Left kidney (tissue), 1 donor: ENCODE measurements at regions not wholly inside any gene's neighbourhood (a gene's known extent, or its start where the extent isn't known, plus 50 kb on each side); places are given as distances from the start of the nearest gene placed in this dataset.

Source experiments
- DNase-seq: peaks from one replicate; pipeline ENCODE4 v3.0.0-alpha.2; 2013

DNA sequence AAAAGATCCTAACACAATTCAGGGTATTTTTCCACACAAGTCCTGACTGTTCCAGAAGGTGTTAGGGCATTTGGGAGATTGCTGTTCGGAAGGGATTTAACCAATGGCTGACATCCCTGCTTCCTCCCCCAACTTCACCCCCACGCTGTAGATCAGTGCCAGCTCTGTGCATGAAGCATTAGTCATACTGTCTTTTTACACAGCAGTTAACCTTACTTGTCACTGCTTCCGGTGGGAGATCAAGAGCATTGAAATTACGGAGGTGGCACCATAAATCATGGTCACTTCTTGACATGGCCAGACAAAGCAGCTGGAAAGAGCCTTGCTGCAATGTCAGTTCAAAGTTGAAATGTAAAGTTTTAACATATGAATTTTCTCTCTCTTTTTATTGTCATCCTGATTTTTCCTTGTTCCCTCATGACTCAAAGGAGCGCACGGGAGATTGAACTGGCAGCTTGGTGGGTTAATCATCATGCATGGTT, 70.2 kb downstream of the HRH4 start:
- peak; percentile 77 for DNase-seq

DNA sequence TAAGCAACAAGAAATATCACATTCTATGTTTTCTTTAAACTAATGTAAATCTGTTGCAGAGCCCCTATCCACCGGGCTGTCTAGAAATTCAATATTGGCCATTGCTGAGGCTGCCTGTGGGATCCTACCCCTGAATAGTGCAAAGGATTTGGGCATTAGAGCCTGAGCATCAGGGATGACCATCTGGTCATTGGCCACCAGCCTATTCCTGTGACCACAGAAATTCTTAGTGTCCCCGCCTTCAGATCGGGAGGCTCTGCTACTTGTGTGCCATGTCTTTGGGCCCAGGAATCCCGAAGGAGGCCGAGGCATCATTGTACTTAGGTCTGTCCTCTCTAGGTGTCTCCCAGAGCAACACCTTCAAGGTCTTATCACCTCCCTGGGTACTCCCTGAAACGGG, 73.8 kb downstream of the HRH4 start:
- DNase-seq: no peak

DNA sequence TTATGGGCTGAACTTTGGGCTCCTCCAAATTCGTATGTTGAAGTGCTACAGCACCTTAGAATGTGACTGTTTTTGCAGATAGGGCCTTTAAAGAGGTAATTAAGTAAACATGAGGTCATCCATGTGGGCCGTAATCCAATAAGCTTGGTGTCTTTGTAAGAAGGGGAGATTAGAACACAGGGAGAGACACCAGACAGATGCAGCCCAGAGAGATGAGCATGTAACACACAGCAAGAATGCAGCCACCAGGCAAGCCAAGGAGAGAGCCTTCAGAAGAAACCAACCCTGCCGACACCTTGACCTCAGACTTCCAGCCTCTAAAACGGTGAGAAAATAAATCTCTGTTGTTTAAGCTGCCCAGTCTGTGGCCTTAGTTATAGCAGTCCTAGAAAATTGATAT, 74.3 kb downstream of the HRH4 start:
- no peak for DNase-seq

DNA sequence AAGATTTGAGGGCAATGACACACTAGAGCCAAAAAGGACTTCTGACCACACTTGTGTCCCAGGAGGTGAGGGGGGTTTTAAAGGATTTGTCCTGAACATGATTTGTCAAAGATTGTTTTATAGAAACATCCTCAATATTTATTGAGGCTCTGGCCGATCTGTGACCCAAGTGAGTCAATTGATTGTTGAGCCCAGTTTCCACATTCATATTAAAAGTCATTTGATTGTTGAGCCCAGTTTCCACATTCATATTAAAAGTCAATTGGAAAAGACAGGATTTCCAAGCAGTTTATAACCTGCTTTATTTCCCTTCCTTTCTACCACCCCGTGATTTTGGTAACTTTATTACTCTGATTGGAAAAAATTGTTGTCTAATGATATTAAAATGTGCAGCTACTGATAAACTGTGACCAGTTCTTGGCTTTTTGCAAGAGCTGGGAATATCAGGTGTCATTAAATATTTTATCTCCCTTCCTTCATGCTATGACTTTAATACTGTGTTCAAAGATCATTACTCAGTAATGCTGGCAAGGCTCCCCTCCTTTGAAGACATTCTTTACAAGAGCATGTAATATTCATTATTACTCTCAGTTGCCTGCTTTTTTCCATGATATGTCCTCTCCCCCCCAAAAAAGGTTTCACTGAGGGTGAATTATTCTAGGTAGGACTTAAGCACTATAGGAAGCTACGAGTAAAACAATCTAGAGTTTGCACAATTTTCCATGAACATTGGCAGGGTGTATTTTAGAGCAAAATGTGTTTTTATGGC, 75.3 kb downstream of the HRH4 start:
- no peak for DNase-seq

DNA sequence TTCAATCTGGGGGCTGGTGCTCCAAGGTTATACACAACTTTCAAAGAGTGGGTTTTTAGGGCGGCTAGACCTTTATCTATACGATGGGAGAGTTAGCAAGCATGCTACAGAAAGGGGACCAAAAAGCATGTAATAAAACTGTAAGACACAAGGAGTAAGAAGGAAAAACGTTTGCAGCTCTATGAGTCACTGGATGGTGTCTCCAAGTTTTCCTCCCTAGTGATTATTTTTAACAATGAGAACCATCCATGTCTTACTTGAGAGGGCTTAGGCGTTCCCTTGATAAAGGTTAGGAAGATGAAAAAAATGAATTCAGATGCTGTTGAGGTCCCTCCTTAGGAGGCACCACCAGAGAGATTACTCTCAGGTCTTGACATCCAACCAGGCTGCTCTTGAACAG, 75.9 kb downstream of the HRH4 start:
- no peak for DNase-seq

DNA sequence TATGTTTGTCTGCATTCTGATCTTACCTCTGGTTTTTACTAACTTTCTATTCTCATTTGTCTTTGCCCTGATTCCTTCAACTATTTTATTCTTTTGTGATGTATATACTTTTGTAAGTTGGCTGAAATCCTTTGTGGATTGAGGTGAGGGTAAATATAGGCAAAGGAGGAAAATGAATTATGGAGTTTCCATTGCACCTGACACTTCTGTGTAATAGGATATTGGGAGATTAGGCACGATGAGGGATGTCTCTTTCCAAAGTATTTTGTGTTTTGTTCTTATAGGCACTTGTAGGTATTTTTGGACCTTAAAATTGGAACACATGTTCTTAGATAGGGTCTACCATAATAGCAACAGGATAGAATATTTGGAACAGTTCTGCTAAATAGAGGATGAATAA, 76.4 kb downstream of the HRH4 start:
- DNase-seq: no peak

DNA sequence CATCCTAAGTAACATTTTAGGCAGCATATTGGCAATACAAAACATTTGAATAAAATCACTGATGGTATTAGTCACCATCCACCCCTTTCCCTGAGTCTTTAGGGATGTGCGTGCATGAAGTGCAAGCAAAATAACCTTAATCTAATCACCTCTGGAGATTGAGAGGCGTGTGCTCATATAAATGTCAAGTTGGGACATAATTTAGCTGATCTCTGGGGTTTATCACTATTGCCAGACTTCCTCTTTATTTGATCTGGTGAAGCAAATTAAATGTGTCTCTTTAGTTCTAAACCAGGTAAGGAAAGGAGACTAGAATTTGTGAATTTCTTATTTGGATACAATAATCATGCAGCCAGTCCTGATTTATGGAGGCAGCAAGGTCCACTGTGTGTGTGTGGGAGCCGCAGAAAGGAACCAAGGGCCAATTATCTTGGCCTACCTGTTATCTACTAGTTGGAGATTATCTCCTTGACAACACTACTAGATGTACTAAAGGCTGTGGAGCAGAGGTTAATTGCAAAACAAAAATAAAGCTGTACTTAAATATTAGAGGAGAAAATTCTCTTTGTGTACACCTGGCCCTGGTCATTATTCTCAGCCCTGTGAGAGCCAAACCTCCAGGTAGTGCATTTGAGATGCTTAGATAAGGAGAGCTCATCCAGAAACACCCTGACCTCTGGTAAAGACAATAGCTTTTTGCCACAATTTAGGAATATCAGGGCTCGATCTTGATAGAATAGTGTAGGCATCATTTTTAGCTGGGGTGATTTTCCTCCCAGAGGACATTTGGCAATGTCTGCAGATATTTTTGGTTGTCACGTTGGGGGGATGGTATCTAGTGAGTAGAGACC, 78.2 kb downstream of the HRH4 start:
- no peak for DNase-seq

DNA sequence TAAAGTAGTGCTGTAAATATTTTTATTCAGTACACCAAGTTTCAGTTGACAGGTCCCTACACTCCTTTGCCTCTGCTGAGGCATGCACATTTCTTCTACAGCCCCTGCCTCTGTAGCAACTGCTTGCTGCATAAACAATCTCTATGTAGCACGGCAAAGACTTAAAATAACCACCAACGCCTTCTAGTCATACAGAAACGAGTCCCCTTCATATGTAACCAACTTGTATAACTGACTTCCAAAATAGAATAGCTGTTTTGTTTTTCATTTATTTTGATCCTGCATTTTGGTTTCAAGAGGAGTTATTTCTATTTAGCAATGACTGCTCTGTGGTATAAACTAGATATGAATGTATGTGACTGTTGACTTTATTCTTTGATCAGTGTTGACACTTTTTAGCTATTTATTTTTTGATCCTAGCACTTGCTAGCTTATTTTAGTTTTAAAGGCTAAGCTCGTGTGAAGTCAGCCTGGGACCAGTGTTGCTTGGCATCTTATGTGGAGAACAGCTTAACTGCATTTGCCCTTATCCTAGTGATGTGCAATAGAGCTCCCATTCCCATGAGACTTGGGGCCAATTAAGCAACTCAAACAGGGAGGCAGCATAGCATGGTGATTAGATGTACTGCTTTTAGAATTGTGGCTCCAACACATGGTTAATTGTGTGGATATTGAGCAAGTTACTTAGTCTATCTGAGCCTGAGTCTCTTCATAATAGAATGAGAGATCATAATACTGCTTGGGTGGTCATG, 79.6 kb downstream of the HRH4 start:
- DNase-seq: no peak

DNA sequence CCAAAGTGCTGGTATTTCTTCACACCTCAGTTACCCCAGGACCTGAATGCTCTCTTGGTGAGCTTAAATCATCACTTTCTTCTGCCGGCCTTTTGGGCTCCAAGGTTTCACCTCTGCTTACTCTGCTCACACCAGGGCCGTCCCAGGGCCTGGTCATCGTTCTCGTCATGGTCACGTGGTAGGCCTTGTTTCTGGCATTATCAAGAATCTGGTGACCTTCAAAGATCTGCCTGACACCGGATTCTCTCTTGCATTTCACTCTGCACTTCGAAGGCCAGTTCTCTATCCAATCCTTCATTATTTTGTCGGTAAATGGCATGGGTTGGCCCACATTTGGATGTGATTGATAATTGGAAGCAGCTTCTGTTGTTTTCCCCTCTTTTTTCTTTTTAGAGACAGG, 80.5 kb downstream of the HRH4 start:
- DNase-seq: no peak

DNA sequence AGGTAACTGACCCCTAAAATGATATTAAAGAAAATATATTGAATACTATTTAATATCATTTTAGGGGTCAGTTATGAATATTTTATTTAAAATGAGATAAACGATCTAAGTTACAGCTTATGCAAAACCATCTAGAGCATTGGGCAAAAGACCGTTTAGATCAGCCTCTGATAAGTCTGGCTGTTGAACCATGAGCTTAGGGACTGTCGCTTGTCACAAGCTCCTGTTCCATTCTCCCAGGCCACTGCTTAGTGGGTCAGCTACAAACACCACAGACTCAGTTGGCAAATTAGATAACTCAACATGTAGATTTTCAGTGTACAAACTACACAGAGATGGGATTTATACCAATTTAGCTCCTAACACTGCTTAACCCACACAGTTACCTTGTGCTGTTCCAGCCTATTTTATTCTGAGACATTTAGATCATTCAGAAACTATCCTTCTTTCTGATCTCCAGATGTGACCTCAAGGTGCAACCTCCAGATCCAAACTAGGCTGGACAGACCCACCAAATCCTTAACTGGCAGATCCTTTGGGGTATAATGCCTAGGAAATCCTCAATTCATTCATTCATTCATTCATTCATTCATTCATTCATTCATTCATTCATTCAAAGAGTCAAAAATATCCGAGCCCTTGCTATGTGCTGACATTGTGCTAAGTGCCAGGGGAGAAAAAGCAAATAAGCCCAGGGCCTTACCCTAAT, 82.8 kb downstream of the HRH4 start:
- no peak for DNase-seq

DNA sequence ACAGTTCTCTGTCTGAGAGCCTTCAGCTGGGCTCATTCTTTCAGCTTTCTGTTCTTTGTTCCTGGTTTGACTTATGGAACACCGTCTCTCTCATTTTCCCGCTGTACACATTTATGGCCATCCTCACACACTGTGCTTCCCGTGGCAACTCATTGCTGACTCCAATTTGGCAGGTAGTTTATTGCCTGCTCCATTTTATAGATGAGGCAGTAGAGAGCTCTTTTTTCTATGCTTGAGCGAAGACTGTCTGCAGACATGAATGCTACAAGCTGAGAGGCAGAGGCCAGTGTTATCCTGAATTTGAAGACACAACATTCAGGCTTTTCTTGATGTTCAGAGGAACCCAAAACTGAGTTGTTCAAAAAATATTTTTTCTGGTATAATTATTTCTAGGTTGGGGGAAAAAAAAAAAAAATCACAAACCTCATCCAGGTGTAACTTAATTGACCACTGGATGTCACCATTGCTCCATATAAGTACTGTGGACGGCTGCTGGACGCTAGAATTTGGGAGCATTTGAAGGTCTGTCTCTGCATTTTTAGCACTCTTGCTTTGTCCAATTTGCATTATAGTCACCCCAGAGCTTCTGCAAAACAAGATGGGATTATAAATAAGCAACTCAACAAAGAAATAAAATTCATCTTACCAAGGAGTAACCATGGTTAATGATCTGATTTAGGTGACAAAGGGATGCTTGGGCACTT, 83.5 kb downstream of the HRH4 start:
- peak; percentile 62 for DNase-seq

DNA sequence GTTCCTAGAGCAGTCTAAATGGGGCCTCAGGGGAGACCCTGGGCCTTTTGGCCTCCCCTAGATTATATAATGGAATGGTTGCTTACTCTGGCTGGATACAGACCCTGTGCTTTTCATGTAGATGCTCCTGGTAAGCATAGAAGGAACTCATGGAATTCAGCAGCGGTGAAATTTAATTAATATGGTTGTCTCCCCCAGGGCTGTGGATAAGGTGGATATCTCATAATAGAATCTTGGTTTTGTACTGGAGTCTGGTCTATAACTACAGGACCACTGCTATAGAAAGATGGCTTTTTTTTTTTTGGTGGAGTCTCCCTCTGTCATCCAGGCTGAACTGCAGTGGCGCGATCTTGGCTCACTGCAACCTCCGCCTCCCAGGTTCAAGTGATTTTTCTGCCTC, 84.5 kb downstream of the HRH4 start:
- no peak for DNase-seq

DNA sequence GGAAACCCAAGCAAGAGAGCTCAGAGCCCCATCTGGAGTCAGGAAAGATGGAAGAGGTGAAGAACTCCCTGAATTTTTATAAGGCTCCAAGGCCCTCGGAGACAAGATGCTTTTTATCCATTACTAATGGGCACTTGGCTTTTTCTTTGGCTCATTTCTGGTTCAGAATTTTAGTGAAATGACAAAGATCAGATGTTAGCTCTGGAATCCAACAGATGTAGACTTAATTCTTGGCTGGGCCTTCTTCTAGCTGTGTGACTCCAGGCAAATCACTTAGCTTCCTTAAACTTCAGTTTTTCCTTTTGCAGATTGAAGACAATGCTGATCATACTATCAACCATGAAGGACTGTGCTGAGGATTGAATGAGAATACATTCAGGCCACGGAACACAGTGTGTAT, 85.2 kb downstream of the HRH4 start:
- no peak for DNase-seq

DNA sequence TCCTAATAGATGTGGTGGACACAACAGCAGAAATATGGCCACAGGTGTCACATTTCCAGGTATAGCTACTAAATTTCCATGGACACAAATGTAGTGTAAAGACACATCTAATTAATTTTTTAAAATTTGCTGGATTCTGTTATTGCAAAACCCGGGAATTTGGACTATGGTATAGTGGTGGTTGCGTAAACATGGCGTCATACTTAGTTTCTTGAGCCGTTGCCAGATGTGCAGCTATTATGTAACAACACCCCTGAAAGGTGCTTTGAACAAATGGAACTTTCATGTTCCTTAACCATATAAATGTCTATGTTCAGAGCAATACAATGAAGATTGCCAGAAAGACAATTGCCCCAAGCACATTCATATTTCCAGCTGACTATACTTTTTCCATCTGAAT, 85.9 kb downstream of the HRH4 start:
- DNase-seq: no peak

DNA sequence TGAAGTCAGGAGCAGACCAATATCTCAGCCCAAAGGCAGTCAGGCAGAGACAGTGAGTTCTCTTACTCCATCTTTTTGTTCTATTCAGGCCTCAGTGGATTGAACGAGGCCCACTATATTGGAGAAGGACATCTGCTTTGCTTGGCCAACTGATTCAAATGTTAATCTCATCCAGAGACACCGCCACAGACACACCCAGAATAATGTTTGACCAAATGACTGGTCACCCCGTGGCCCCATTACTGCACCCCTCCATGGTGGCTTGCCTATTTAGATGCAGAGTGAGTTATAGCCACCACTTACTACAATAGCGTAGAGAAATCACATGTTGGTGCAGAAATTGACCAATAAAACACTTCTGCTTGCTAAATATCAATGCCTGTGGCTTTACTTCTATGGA, 88.1 kb downstream of the HRH4 start:
- no peak for DNase-seq

DNA sequence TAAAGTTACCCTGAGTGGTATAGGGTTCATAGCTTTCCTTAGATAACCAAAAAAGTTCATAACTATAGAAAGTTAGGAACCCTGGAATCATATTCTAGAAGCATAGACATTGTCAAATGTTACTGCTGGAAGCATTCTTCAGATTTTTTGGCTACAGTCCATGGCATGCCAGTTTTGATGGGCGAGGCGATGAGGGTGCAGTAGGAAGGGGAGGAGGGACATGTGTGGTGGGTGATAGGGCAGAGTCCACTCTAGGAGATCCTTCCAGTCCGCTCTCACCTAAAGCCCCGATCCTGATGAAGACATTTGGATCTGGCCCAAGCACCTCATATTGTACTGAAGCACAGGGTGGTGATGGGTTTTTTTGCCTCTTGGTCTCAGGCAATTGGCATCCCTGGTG, 91.8 kb downstream of the HRH4 start:
- no peak for DNase-seq

DNA sequence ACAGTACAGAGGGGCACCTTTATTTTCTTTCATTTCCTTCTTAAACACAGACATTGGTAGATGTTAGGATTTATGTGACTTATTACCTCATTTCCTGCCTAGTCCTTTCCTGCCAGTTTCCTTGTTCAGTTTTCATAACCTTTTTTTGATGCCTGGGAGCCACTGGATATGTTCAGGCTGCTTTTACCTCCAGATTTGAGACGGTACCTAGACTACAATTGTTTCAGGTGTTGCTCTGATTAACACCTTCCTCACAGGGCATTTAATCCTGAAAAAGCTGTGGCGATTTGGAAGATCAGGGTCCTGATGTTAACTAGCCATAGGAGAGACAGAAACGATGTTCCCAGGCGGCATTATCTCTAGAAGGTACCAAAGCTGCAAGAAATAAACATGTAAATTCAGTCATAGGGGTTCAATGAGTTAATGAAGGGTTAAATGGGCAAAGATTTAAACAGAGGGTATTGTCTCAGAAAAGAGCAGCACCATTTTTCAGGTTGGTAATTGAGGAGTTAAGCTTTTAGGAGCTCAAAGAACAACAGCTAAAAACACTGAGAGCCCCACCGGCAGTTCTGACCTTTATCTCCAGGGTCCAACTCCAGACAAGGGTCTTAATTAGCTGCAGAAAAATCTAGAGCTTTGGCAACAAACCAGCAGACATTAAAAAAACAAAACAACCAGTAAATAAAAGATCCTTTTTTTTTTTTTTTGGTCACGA, 93.3 kb downstream of the HRH4 start:
- DNase-seq: no peak

DNA sequence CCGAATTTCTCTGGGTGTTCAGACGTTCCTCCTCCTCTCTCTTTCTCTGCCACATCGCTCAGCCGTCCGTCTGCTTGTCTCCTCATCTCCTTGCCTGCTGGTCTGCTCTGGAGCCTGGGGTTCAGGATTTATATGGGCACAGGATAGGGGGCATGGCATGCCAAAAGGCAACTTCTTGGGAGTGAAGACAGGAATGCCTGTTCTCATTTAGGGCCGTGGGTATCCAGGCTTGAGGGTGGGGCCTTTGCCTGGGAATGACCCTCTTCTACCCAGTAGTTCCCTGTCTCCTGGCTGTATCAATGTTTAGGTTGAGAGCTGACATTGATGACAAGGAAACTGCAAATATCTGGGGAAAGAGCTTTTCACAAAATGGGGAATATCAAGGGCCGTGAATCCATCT, 98.0 kb downstream of the HRH4 start:
- no peak for DNase-seq

DNA sequence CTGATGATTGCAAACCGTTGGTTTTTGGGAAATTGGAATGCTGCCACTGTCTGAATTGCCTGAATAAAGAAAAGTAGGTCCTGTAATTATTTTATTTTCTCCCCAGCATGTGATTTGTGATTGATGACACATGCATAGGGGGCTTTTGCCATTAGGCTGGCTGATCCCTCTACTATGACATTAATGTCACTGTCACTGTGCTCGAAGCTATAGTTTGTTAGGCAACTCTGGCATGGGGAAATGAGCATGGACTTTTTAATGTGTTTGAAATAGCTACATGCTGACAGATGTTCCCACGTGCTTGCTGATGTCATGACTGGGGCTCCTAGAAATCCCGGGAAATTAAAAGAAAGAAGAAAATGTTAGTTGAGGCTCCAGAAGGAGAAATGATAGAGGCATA, 99.1 kb downstream of the HRH4 start:
- no peak for DNase-seq

DNA sequence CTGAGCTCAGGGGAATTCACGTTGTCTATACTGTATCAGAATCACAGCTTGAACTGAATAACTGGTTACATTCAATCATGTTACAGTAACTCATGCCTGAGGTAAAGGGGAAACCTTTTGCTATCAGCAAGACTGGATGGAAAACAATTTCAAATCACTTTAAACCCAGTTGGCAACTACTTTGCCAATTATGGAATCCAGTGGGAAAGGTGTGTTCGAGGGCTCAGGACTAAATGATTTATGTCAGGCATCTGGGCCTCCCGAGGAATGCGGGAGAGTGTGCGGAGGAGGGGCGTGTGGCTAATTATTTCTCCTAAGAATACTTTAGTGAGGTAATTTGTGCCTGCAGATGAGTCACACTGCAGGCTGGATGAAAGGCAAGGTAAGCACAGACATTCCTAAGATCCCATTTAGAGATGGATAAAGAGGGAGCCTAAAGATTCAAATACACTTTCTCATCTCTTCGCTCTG, 100.1 kb downstream of the HRH4 start:
- DNase-seq: peak; percentile 63
